GM19455 (cell line): ENCODE measurements at regions not wholly inside any gene's neighbourhood (a gene's known extent, or its start where the extent isn't known, plus 50 kb on each side); places are given as distances from the start of the nearest gene placed in this dataset.

ENCODE experiments used
- ATAC-seq: cut with Tn5 transposase; IDR thresholded peaks from one replicate; pipeline ENCODE4 v1.9.1; 2021; ENCODE audit not compliant: unreplicated experiment

- no peak for ATAC-seq
Observed at GRCh38 chr2:217749008-217749407, 253.8 kb downstream of the TNS1 start.

GRCh38 chr2:217746808-217747207 is 256.0 kb downstream of the TNS1 start:
- no peak for ATAC-seq

GRCh38 chr2:217743966-217744761 is 258.6 kb downstream of the TNS1 start:
- ATAC-seq: no peak

GRCh38 chr2:217743407-217743806 is 259.4 kb downstream of the TNS1 start:
- no peak for ATAC-seq

- no peak for ATAC-seq
Observed at GRCh38 chr2:217742841-217743240, 260.0 kb downstream of the TNS1 start.

DNA sequence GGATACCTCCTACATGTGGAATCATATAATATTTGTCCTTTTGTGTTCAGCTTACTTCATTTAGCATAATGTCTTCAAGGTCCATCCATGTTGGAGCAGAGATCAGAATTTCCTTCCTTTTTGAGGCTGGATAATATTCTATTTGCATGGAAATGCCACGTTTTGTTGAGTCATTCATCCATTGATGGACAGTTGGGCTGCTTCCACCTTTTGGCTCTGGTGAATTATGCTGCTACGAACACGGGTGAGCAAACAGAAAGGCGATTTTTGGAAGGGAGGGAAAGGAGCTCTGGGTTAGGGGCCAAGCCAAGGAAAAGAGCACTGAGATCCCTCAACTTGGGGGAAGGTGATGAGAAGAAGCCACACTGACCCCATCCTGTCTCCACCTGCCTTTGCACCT is 260.5 kb downstream of the TNS1 start:
- ATAC-seq: no peak

GRCh38 chr2:217741381-217741955 is 261.3 kb downstream of the TNS1 start:
- no peak for ATAC-seq

DNA sequence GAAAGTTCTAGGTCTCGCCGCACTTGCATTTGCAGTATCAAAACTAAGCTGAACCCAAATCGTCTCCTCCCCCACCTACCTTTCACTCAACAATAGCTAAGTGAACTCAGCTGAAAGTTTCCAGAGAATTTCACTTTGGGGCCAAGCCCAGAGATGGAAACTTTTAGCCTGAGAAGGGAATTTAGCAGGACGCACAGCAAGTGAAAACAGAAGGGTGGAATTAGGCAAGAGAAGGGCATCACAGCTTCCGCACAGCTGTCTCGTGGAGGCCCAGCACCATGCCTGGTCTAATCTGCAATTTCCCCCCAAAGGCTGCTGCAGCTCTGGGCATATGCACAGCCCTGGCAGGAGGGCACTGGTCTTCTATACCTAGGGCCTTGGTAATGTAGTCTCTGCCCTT is 262.0 kb downstream of the TNS1 start:
- ATAC-seq: no peak

- no peak for ATAC-seq
Observed at GRCh38 chr2:217740178-217740577, 262.6 kb downstream of the TNS1 start.

GRCh38 chr2:217739741-217740140 is 263.1 kb downstream of the TNS1 start:
- no peak for ATAC-seq

DNA sequence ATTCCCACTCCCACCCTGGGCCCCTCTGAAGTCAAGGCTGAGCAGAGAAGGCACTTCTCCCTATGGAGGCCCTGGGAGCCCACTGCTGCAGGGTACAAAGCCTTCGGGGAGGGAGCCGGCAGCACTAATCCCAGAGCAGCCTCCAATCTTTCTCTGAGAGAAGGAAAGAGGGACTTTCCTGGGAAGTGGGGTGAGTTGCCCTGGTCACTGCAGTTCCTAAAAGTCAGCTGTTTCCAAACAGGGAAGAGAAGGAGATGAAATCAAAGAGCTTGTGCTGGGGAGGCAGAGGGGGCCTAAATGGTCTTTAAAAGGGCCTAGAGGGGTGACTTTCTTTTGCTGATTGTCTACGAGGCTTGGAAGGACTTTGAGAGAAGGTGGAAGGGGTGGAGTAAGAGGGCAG is 264.7 kb downstream of the TNS1 start:
- no peak for ATAC-seq

- ATAC-seq: no peak
Observed at GRCh38 chr2:217736776-217737550, 265.8 kb downstream of the TNS1 start.

- ATAC-seq: no peak
Observed at GRCh38 chr2:217735899-217736298, 266.9 kb downstream of the TNS1 start.

DNA sequence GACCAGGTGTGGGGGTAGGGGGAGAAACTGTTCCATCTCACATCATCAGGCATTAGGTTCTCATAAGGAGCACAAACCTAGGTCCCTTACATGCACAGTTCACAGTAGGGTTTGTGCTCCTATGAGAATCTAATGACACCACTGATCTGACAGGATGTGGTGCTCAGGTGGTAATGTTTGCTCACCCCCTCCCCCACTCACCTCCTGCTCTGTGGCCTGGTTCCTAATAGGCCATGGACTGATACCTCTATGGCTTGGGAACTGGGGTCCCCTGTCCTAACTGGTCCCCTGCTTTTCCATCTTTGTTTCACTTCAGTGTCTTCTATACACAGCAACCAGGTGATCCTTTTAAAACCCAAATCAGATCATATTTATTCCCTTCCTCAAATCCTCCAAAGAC is 267.8 kb downstream of the TNS1 start:
- no peak for ATAC-seq

DNA sequence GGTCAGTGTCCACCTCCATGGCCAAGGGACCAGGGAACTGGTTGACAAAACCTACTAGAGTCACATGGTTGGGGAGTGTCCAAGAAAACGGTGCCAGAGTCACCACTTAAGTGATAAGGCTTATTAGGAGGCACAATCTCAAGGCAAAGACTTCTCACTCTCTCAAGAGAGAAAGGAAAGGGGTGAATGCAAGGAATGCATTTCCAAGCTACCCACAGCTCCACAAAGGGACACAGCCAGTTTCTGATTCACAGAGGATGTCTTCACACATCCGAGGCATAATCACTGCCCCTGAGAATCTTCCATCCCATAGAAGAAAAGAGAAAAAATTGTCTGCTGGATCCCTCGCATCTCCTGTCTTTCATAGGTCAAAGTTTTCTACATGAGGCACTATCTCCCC is 269.3 kb downstream of the TNS1 start:
- no peak for ATAC-seq

DNA sequence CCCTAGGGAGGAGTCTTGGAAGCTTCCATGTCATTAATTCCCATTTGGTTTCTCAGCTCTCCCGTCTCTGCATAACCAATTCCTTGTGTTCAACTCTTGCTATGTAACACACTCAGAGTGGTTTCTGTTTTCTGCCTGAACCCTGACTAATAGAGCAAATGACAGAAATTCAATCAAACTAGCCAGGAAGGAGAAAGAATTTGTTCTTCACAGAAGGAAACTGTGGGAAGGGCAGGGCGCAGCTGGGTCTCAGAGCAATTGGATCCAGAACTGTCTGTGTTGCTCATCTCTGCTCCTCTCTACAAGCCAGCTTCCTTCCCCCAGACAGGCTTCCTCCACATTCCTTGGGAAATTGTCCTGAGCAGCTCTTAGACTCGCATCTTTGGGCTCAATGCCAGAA is 269.8 kb downstream of the TNS1 start:
- ATAC-seq: no peak

- ATAC-seq: no peak
Observed at GRCh38 chr2:217731805-217732204, 271.0 kb downstream of the TNS1 start.

- ATAC-seq: no peak
Observed at GRCh38 chr2:217729421-217730053, 273.3 kb downstream of the TNS1 start.

DNA sequence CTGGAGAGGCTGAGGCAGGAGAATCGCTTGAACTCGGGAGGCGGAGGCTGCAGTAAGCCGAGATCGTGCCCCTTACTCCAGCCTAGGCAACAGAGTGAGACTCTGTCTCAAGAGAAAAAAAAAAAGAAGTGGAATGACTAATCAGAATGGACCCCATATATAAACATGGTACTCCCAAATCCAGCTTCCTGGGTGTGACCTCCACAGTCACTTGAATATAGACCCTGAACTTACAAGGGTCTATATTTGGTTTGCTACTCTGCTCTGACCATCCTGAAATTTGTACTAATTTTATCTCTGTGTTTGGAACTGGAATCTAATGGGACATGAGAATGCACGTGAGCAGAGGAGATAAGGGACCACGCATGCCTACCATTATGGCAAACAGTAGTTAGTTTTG is 275.0 kb downstream of the TNS1 start:
- no peak for ATAC-seq

GRCh38 chr2:217725409-217725808 is 277.4 kb downstream of the TNS1 start:
- ATAC-seq: no peak

GRCh38 chr2:217724471-217724870 is 278.3 kb downstream of the TNS1 start:
- no peak for ATAC-seq

DNA sequence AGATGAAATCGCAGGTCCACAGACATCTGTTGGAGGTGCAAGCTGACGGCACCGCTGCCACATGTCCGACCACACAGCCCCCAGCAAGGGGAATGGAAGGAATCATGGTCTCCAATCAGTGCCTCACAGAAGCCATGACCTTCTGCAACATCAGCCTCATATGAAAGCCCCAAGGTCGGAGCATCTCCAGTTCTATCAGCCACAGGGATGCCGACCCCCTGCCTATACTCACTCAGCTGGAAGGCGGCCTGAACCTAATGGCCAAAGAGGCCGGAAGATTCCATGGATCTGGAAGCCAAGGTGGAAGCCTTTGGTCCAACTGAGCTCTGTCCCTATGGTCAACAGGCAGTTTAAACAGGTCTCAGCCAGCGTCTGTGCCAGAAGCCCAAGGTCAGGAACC is 278.8 kb downstream of the TNS1 start:
- no peak for ATAC-seq
